Gastrocnemius medialis (tissue), 4 donors: ENCODE measurements at regions not wholly inside any gene's neighbourhood (a gene's known extent, or its start where the extent isn't known, plus 50 kb on each side); places are given as distances from the start of the nearest gene placed in this dataset.

Experiments used
- POLR2A ChIP-seq, 2 donors: fragments of 450-650 bp; IDR thresholded peaks; one replicate each; pipeline ENCODE4 v1.6.1; 2017; ENCODE audit warnings: antibody characterized with exemption in 2 of 2, mild to moderate bottlenecking in 2 of 2, moderate library complexity in 2 of 2
- TF ChIP-seq, protein P1 (sequence below), 5 experiments: fragments of 450-650 bp in 3 of 5; fragments of 200-600 bp in 2 of 5; sonication (generic) in 2 of 5; IDR thresholded peaks in 4 of 5; conservative IDR thresholded peaks in 1 of 5; 1 replicate in 4 of 5; 2 replicates in 1 of 5; pipeline ENCODE4 v1.5.1; 2016 to 2019; ENCODE audit warnings: antibody characterized with exemption in 5 of 5, mild to moderate bottlenecking in 3 of 5, moderate library complexity in 3 of 5

DNA sequence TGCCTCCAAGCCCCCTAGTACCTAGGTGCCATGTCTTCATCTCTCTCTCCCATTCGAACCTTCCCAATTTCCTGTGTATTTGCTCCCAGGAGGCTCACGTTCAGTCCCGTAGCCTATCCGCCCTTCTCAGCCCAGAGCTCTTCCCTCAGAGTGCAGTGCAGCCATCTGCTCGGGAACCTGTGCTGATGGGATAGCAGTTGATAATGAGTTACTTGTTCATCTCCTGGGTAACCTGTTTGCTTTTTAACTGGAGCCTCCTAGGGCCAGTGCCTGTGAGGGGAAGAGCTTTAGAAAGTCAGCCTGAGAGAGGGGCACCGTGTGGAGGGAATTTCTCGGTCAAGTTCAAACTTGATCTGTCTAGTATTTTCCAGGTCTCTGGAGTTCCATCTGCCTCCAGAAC is 229.8 kb upstream of the IL12B start:
- TF ChIP-seq, protein P1, sequence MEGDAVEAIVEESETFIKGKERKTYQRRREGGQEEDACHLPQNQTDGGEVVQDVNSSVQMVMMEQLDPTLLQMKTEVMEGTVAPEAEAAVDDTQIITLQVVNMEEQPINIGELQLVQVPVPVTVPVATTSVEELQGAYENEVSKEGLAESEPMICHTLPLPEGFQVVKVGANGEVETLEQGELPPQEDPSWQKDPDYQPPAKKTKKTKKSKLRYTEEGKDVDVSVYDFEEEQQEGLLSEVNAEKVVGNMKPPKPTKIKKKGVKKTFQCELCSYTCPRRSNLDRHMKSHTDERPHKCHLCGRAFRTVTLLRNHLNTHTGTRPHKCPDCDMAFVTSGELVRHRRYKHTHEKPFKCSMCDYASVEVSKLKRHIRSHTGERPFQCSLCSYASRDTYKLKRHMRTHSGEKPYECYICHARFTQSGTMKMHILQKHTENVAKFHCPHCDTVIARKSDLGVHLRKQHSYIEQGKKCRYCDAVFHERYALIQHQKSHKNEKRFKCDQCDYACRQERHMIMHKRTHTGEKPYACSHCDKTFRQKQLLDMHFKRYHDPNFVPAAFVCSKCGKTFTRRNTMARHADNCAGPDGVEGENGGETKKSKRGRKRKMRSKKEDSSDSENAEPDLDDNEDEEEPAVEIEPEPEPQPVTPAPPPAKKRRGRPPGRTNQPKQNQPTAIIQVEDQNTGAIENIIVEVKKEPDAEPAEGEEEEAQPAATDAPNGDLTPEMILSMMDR (IDR thresholded peaks at IDR 0.05 in 4 of 5, conservative IDR thresholded peaks at IDR 0.05 in 1 of 5) = no peak
- TF ChIP-seq POLR2A (IDR thresholded peaks at IDR 0.05) = no peak
